Mammary epithelial cell (primary cell): ENCODE measurements at regions not wholly inside any gene's neighbourhood (a gene's known extent, or its start where the extent isn't known, plus 50 kb on each side); places are given as distances from the start of the nearest gene placed in this dataset.

Source experiments
- CTCF ChIP-seq, 2 donors: IDR thresholded peaks in 1 of 2; conservative IDR thresholded peaks in 1 of 2; 2 replicates each; pipeline ENCODE4 v1.5.1; 2011 to 2012; ENCODE audit warnings: inconsistent platforms in 2 of 2, low read length in 2 of 2, mild to moderate bottlenecking in 2 of 2, control low read depth in 1 of 2, low read depth in 1 of 2; ENCODE audit not compliant: insufficient read depth in 1 of 2; ENCODE audit errors: extremely low read depth in 1 of 2
- EZH2 ChIP-seq: IDR thresholded peaks from 2 replicates; pipeline ENCODE4 v1.6.1; 2012; ENCODE audit warnings: low read length, inconsistent platforms, borderline replicate concordance

- TF ChIP-seq CTCF (conservative IDR thresholded peaks at IDR 0.05 in 1 of 2, IDR thresholded peaks at IDR 0.05 in 1 of 2; ENCODE audit: extremely low read depth in 1 of 2, insufficient read depth in 1 of 2, low read depth in 1 of 2, low read length in 2 of 2) (no peak), EZH2 (no peak)
Measured at GRCh38 chr20:22652681-22653588, 68.6 kb upstream of the FOXA2 start.
